DMS79 treated with DMSO at 0.1 percent for 48 hours (cell line): ENCODE measurements at regions not wholly inside any gene's neighbourhood (a gene's known extent, or its start where the extent isn't known, plus 50 kb on each side); places are given as distances from the start of the nearest gene placed in this dataset.

Experiments used
- DNase-seq: peaks from one replicate; lab custom pipeline; 2025; lab: John Stamatoyannopoulos, UW

GRCh38 chr18:69109686-69110085 lies 291.0 kb upstream of the DOK6 start:
- no peak for DNase-seq

GRCh38 chr18:69120833-69121232 lies 279.9 kb upstream of the DOK6 start:
- no peak for DNase-seq

- no peak for DNase-seq
These were observed 277.3 kb upstream of the DOK6 start for GRCh38 chr18:69123421-69123820.

- DNase-seq: no peak
These were observed 272.7 kb upstream of the DOK6 start for GRCh38 chr18:69127873-69128500.

- no peak for DNase-seq
These were observed 272.1 kb upstream of the DOK6 start for GRCh38 chr18:69128566-69128965.

GRCh38 chr18:69128978-69129377 lies 271.7 kb upstream of the DOK6 start:
- no peak for DNase-seq

- DNase-seq: no peak
These were observed 262.6 kb upstream of the DOK6 start for GRCh38 chr18:69138088-69138487.

GRCh38 chr18:69143084-69143483 lies 257.6 kb upstream of the DOK6 start:
- DNase-seq: no peak

GRCh38 chr18:69152436-69152835 lies 248.3 kb upstream of the DOK6 start:
- DNase-seq: no peak

- DNase-seq: no peak
These were observed 242.8 kb upstream of the DOK6 start for GRCh38 chr18:69157906-69158305.

GRCh38 chr18:69158944-69159343 lies 241.7 kb upstream of the DOK6 start:
- DNase-seq: no peak

- DNase-seq: no peak
These were observed 239.2 kb upstream of the DOK6 start for GRCh38 chr18:69161383-69162028.

- no peak for DNase-seq
These were observed 238.0 kb upstream of the DOK6 start for GRCh38 chr18:69162649-69163048.

- DNase-seq: no peak
These were observed 228.6 kb upstream of the DOK6 start for GRCh38 chr18:69172046-69172445.

GRCh38 chr18:69175681-69176080 lies 225.0 kb upstream of the DOK6 start:
- DNase-seq: no peak

- no peak for DNase-seq
These were observed 223.9 kb upstream of the DOK6 start for GRCh38 chr18:69176741-69177140.

GRCh38 chr18:69177702-69178101 lies 223.0 kb upstream of the DOK6 start:
- no peak for DNase-seq

GRCh38 chr18:69186162-69186561 lies 214.5 kb upstream of the DOK6 start:
- DNase-seq: no peak

GRCh38 chr18:69196336-69196735 lies 204.4 kb upstream of the DOK6 start:
- DNase-seq: no peak

GRCh38 chr18:69205925-69206324 lies 194.8 kb upstream of the DOK6 start:
- no peak for DNase-seq

GRCh38 chr18:69208545-69208944 lies 192.1 kb upstream of the DOK6 start:
- no peak for DNase-seq

- DNase-seq: no peak
These were observed 190.9 kb upstream of the DOK6 start for GRCh38 chr18:69209761-69210160.

- DNase-seq: no peak
These were observed 186.8 kb upstream of the DOK6 start for GRCh38 chr18:69213842-69214241.

- no peak for DNase-seq
These were observed 185.5 kb upstream of the DOK6 start for GRCh38 chr18:69215161-69215560.
